ENCODE measurements at regions not wholly inside any gene's neighbourhood (a gene's known extent, or its start where the extent isn't known, plus 50 kb on each side); places are given as distances from the start of the nearest gene placed in this dataset.

DNA sequence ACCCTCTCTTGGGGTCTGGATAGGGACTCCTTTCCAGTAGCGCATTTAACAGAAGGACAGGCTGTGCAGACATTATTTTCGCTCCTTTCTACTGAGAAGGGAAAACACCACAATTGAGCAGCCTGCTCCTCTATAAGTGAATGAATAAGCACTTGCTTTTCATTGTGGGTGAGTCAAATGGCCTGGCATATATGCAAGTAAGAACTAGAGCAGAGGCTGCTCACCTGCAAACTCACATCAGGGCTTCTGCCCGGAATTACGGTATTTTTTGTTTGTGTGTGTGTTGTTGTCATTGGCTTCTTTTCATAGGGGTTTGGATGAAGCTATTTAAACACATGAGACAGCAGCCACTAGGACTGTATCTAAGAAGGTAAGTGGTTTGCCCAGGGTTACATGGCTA lies 200.1 kb upstream of the CAMK1G start:
- TF ChIP-seq EZH2phosphoT487 (IDR thresholded peaks at IDR 0.05; ENCODE audit: insufficient read depth, low read depth) (no peak), EZH2 (IDR thresholded peaks at IDR 0.05; ENCODE audit: insufficient read depth, poor library complexity, severe bottlenecking) (no peak)
